A673 (cell line): ENCODE measurements at regions not wholly inside any gene's neighbourhood (a gene's known extent, or its start where the extent isn't known, plus 50 kb on each side); places are given as distances from the start of the nearest gene placed in this dataset.

Experiments used
- EZH2 ChIP-seq: fragments of 200-600 bp; sonication (generic); IDR thresholded peaks from 2 replicates; pipeline ENCODE4 v1.6.1; 2017; ENCODE audit warnings: borderline replicate concordance, low read depth, mild to moderate bottlenecking, mixed read lengths, antibody characterized with exemption, low read length; ENCODE audit not compliant: poor library complexity, severe bottlenecking
- TF ChIP-seq, protein P1 (sequence below): fragments of 300-800, 200-600 bp; sonication (generic); conservative IDR thresholded peaks from 2 replicates; pipeline ENCODE4 v1.5.1; 2017; ENCODE audit warnings: low read depth, mild to moderate bottlenecking, antibody characterized with exemption, low read length, moderate library complexity, mixed read lengths

DNA sequence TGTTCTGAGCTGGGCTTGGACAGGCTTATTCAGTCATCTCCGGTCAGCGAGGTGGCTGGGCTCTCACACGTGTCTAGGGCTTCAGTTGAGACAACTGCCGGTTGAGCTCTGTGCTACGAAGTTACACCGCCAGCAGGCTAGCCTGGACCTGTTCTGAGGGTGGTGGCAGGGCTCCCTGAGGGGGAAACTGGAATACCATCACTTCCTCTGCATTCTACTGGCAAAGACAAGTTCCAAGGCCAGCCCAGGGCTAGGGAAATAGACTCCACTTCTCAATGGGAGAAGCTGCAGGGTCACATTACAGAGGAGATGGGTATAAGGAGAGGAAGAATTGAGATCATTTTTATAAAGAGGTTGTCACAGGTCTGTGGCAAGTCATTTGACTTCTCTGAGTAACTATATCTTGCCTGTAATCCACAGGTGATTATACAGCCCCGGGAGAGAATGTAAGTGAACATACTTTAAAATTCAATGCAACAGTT lies 106.8 kb upstream of the IL12A start:
- TF ChIP-seq, protein P1, sequence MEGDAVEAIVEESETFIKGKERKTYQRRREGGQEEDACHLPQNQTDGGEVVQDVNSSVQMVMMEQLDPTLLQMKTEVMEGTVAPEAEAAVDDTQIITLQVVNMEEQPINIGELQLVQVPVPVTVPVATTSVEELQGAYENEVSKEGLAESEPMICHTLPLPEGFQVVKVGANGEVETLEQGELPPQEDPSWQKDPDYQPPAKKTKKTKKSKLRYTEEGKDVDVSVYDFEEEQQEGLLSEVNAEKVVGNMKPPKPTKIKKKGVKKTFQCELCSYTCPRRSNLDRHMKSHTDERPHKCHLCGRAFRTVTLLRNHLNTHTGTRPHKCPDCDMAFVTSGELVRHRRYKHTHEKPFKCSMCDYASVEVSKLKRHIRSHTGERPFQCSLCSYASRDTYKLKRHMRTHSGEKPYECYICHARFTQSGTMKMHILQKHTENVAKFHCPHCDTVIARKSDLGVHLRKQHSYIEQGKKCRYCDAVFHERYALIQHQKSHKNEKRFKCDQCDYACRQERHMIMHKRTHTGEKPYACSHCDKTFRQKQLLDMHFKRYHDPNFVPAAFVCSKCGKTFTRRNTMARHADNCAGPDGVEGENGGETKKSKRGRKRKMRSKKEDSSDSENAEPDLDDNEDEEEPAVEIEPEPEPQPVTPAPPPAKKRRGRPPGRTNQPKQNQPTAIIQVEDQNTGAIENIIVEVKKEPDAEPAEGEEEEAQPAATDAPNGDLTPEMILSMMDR: no peak
- TF ChIP-seq EZH2: no peak
